ENCODE measurements at regions not wholly inside any gene's neighbourhood (a gene's known extent, or its start where the extent isn't known, plus 50 kb on each side); places are given as distances from the start of the nearest gene placed in this dataset.
"Not testable (repeated sequence)": the region's sequence is repeated elsewhere in the genome, so short reads cannot be mapped to it uniquely, and the experiment has no call there.

DNA sequence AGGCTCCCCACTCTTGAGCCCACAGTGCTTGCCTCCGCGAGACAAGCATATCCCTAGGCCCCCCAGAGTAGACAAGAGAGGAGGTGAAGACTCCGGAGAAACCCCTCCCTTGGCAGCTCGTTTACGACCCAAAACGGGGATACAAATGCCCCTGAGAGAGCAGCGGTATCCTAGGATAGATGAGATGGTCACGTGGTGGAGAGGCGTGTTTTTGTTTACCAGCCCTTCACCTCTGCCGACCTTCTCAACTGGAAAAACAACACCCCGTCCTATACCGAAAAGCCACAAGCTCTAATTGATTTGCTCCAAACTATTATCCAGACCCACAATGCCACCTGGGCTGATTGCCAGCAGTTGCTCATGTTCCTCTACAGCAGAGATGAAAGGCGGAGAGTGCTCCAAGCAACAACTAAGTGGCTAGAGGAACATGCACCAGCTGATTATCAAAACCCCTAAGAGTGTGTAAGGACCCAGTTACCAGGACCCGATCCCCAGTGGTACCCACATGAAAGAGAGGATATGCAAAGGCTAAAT lies 99.5 kb upstream of the OSBPL11 start:
- H3K36me3 ChIP-seq (ENCODE audit: control insufficient read depth in 2 of 2, insufficient read depth in 2 of 2, low read length in 2 of 2) = no peaks in the 10 kb centered on the region
- H3K4me1 ChIP-seq (ENCODE audit: control insufficient read depth in 2 of 2, insufficient read depth in 2 of 2, low read length in 2 of 2) = no peaks in the 10 kb centered on the region
- no peak overlapping the region for H3K4me3 ChIP-seq (ENCODE audit: low read length in 2 of 2)
- H3K9ac ChIP-seq (ENCODE audit: low read depth in 1 of 2, low read length in 2 of 2) = no peak overlapping the region
- no peaks in the 10 kb centered on the region for H3K27me3 ChIP-seq (ENCODE audit: control insufficient read depth in 2 of 2, insufficient read depth in 2 of 2, low read length in 2 of 2)
- H3K9me3 ChIP-seq (ENCODE audit: control insufficient read depth in 2 of 2, low read length in 2 of 2) = no peaks in the 10 kb centered on the region
- H3K27ac ChIP-seq (ENCODE audit: low read depth in 2 of 2, low read length in 2 of 2) = no peak overlapping the region

DNA sequence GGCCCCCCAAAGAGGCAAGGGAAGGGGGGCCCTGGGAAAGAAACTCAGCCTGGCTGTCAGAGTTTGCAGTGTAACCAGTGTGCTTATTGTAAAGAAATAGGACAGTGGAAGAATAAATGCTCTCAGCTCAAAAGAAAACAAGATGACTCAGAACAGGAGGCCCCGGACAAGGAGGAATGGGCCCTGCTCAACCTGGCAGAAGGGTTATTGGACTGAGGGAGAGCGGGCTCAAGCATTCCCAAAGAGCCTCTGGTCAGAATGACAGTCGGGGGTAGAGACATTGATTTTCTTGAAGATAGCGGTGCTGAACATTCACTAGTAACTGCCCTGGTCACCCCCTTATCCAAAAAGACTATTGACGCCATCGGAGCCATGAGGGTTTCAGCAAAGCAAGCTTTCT lies 100.4 kb upstream of the OSBPL11 start:
- Histone ChIP-seq H3K36me3 (ENCODE audit: control insufficient read depth in 2 of 2, insufficient read depth in 2 of 2, low read length in 2 of 2) (no peaks in the 10 kb centered on the region), H3K9ac (ENCODE audit: low read depth in 1 of 2, low read length in 2 of 2) (no peak overlapping the region), H3K4me1 (ENCODE audit: control insufficient read depth in 2 of 2, insufficient read depth in 2 of 2, low read length in 2 of 2) (no peaks in the 10 kb centered on the region), H3K9me3 (ENCODE audit: control insufficient read depth in 2 of 2, low read length in 2 of 2) (no peaks in the 10 kb centered on the region), H3K27ac (ENCODE audit: low read depth in 2 of 2, low read length in 2 of 2) (no peak overlapping the region), H3K4me3 (ENCODE audit: low read length in 2 of 2) (no peak overlapping the region), H3K27me3 (ENCODE audit: control insufficient read depth in 2 of 2, insufficient read depth in 2 of 2, low read length in 2 of 2) (no peaks in the 10 kb centered on the region)

GRCh38 chr3:125697126-125697525 lies 101.8 kb upstream of the OSBPL11 start:
- not testable (repeated sequence) for H3K4me3 ChIP-seq (ENCODE audit: low read length in 2 of 2); H3K4me1 ChIP-seq (ENCODE audit: control insufficient read depth in 2 of 2, insufficient read depth in 2 of 2, low read length in 2 of 2); H3K36me3 ChIP-seq (ENCODE audit: control insufficient read depth in 2 of 2, insufficient read depth in 2 of 2, low read length in 2 of 2); H3K27ac ChIP-seq (ENCODE audit: low read depth in 2 of 2, low read length in 2 of 2); H3K9me3 ChIP-seq (ENCODE audit: control insufficient read depth in 2 of 2, low read length in 2 of 2); H3K27me3 ChIP-seq (ENCODE audit: control insufficient read depth in 2 of 2, insufficient read depth in 2 of 2, low read length in 2 of 2); H3K9ac ChIP-seq (ENCODE audit: low read depth in 1 of 2, low read length in 2 of 2)

GRCh38 chr3:125697979-125698640 lies 102.8 kb upstream of the OSBPL11 start:
- H3K9ac ChIP-seq (ENCODE audit: low read depth in 1 of 2, low read length in 2 of 2); H3K27ac ChIP-seq (ENCODE audit: low read depth in 2 of 2, low read length in 2 of 2); H3K9me3 ChIP-seq (ENCODE audit: control insufficient read depth in 2 of 2, low read length in 2 of 2); H3K36me3 ChIP-seq (ENCODE audit: control insufficient read depth in 2 of 2, insufficient read depth in 2 of 2, low read length in 2 of 2); H3K4me1 ChIP-seq (ENCODE audit: control insufficient read depth in 2 of 2, insufficient read depth in 2 of 2, low read length in 2 of 2); H3K4me3 ChIP-seq (ENCODE audit: low read length in 2 of 2); H3K27me3 ChIP-seq (ENCODE audit: control insufficient read depth in 2 of 2, insufficient read depth in 2 of 2, low read length in 2 of 2): not testable (repeated sequence)

DNA sequence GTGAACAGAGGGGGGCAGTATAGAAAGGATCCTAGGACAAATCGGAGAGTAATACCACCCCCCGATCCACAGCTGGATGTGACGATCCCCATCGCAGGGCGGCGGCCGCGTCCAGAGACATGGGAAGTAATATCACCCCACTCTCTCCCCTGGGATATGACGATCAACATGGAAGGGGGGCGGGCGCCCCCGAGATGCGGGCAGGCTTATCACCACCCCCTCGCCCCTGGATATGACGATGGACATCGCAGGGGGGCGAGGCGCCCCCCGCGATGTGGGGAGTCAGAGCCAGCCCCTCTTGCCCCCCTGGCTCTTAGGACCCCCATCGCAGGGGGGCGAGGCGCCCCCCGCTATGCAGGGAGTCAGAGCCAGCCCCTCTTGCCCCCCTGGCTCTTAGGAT lies 120.4 kb upstream of the OSBPL11 start:
- no peak overlapping the region for H3K9ac ChIP-seq (ENCODE audit: low read depth in 1 of 2, low read length in 2 of 2)
- H3K9me3 ChIP-seq (ENCODE audit: control insufficient read depth in 2 of 2, low read length in 2 of 2) = no peaks in the 10 kb centered on the region
- no peaks in the 10 kb centered on the region for H3K36me3 ChIP-seq (ENCODE audit: control insufficient read depth in 2 of 2, insufficient read depth in 2 of 2, low read length in 2 of 2)
- no peak overlapping the region for H3K27ac ChIP-seq (ENCODE audit: low read depth in 2 of 2, low read length in 2 of 2)
- no peaks in the 10 kb centered on the region for H3K27me3 ChIP-seq (ENCODE audit: control insufficient read depth in 2 of 2, insufficient read depth in 2 of 2, low read length in 2 of 2)
- H3K4me3 ChIP-seq (ENCODE audit: low read length in 2 of 2) = no peak overlapping the region
- H3K4me1 ChIP-seq (ENCODE audit: control insufficient read depth in 2 of 2, insufficient read depth in 2 of 2, low read length in 2 of 2) = no peaks in the 10 kb centered on the region

DNA sequence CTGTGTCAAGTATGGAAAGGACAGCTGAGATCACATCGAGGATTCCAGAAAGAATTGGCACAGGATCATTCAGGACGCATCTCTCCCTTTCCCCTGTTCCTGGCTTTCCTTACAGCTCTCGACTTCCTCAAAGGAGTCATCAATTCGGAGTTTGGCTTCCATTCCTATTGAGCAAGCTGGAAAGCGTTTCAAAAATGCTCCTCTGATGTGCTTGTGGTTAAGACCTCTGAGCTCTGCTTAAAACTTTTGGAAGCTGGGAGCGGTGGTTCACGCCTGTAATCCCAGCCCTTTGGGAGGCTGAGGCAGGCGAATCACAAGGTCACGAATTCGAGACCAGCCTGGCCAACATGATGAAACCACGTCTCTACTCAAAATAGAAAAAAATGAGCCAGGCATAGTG lies 136.9 kb upstream of the OSBPL11 start:
- not testable (repeated sequence) for H3K27ac ChIP-seq (ENCODE audit: low read depth in 2 of 2, low read length in 2 of 2); H3K4me3 ChIP-seq (ENCODE audit: low read length in 2 of 2); H3K9ac ChIP-seq (ENCODE audit: low read depth in 1 of 2, low read length in 2 of 2); H3K36me3 ChIP-seq (ENCODE audit: control insufficient read depth in 2 of 2, insufficient read depth in 2 of 2, low read length in 2 of 2); H3K9me3 ChIP-seq (ENCODE audit: control insufficient read depth in 2 of 2, low read length in 2 of 2); H3K4me1 ChIP-seq (ENCODE audit: control insufficient read depth in 2 of 2, insufficient read depth in 2 of 2, low read length in 2 of 2); H3K27me3 ChIP-seq (ENCODE audit: control insufficient read depth in 2 of 2, insufficient read depth in 2 of 2, low read length in 2 of 2)

- not testable (repeated sequence) for H3K36me3 ChIP-seq (ENCODE audit: control insufficient read depth in 2 of 2, insufficient read depth in 2 of 2, low read length in 2 of 2); H3K9ac ChIP-seq (ENCODE audit: low read depth in 1 of 2, low read length in 2 of 2); H3K9me3 ChIP-seq (ENCODE audit: control insufficient read depth in 2 of 2, low read length in 2 of 2); H3K27ac ChIP-seq (ENCODE audit: low read depth in 2 of 2, low read length in 2 of 2); H3K4me1 ChIP-seq (ENCODE audit: control insufficient read depth in 2 of 2, insufficient read depth in 2 of 2, low read length in 2 of 2); H3K27me3 ChIP-seq (ENCODE audit: control insufficient read depth in 2 of 2, insufficient read depth in 2 of 2, low read length in 2 of 2); H3K4me3 ChIP-seq (ENCODE audit: low read length in 2 of 2)
Observed at GRCh38 chr3:125741991-125742718, 146.9 kb upstream of the OSBPL11 start.

DNA sequence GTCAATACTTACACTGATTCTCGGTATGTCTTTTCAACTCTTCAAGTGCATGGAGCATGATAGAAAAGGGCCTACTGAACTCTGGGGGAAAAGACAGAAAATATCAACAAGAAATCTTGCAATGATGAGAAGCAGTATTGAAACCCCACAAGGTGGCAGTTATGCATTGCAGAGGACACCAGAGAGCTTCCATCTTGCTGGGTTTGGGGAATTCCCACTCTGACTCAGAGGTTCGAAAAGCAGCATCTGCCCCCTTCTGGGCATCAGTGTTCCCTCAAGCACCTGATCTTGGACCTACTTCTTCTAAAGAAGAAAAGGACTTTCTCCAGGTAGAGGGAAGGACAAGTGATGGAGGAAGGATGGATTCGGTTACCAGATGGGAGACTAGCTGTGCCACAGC lies 147.5 kb upstream of the OSBPL11 start:
- H3K36me3 ChIP-seq (ENCODE audit: control insufficient read depth in 2 of 2, insufficient read depth in 2 of 2, low read length in 2 of 2); H3K9ac ChIP-seq (ENCODE audit: low read depth in 1 of 2, low read length in 2 of 2); H3K4me1 ChIP-seq (ENCODE audit: control insufficient read depth in 2 of 2, insufficient read depth in 2 of 2, low read length in 2 of 2); H3K4me3 ChIP-seq (ENCODE audit: low read length in 2 of 2); H3K9me3 ChIP-seq (ENCODE audit: control insufficient read depth in 2 of 2, low read length in 2 of 2); H3K27me3 ChIP-seq (ENCODE audit: control insufficient read depth in 2 of 2, insufficient read depth in 2 of 2, low read length in 2 of 2); H3K27ac ChIP-seq (ENCODE audit: low read depth in 2 of 2, low read length in 2 of 2): not testable (repeated sequence)

DNA sequence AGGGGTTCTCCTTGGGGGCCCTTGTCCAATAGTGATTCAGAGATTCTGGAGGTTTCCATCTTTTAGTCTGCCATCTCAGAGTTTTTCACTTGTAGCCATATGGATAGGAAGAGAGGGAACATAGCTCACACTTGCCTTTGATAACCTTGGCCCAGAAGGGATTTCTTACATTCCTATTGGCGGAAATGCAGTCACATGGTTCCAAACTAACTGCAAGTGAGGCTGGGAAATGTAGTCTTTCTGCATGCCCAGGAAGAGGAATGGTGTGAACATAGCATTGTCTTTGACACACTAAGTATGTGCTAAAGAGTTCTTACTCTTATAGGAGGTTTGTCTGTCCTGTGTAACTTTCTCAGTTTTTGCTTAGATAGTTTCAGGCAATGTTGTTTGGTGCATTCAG lies 161.8 kb upstream of the OSBPL11 start:
- H3K9me3 ChIP-seq (ENCODE audit: control insufficient read depth in 2 of 2, low read length in 2 of 2); H3K9ac ChIP-seq (ENCODE audit: low read depth in 1 of 2, low read length in 2 of 2); H3K4me1 ChIP-seq (ENCODE audit: control insufficient read depth in 2 of 2, insufficient read depth in 2 of 2, low read length in 2 of 2); H3K27ac ChIP-seq (ENCODE audit: low read depth in 2 of 2, low read length in 2 of 2); H3K4me3 ChIP-seq (ENCODE audit: low read length in 2 of 2); H3K36me3 ChIP-seq (ENCODE audit: control insufficient read depth in 2 of 2, insufficient read depth in 2 of 2, low read length in 2 of 2); H3K27me3 ChIP-seq (ENCODE audit: control insufficient read depth in 2 of 2, insufficient read depth in 2 of 2, low read length in 2 of 2): not testable (repeated sequence)

DNA sequence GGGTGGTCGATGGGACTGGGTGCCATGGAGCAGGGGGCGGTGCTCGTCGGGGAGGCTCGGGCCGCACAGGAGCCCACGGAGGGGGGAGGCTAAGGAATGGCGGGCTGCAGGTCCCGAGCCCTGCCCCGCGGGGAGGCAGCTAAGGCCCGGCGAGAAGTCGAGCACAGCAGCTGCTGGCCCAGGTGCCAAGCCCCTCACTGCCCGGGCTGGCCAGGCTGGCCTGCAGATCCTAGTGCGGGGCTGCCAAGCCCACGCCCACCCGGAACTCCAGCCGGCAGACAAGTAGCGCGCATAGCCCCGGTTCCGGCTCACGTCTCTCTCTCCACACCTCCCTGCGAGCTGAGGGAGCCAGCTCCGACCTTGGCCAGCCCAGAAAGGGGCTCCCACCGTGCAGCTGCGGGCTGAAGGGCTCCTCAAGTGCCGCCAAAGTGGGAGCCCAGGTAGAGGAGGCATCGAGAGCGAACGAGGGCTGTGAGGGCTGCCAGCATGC lies 163.4 kb upstream of the OSBPL11 start:
- H3K27ac ChIP-seq (ENCODE audit: low read depth in 2 of 2, low read length in 2 of 2); H3K27me3 ChIP-seq (ENCODE audit: control insufficient read depth in 2 of 2, insufficient read depth in 2 of 2, low read length in 2 of 2); H3K9me3 ChIP-seq (ENCODE audit: control insufficient read depth in 2 of 2, low read length in 2 of 2); H3K4me3 ChIP-seq (ENCODE audit: low read length in 2 of 2); H3K9ac ChIP-seq (ENCODE audit: low read depth in 1 of 2, low read length in 2 of 2); H3K36me3 ChIP-seq (ENCODE audit: control insufficient read depth in 2 of 2, insufficient read depth in 2 of 2, low read length in 2 of 2); H3K4me1 ChIP-seq (ENCODE audit: control insufficient read depth in 2 of 2, insufficient read depth in 2 of 2, low read length in 2 of 2): not testable (repeated sequence)

All from mucosa of rectum (tissue), 2 donors.